Stomach (tissue), 4 donors: ENCODE measurements at regions not wholly inside any gene's neighbourhood (a gene's known extent, or its start where the extent isn't known, plus 50 kb on each side); places are given as distances from the start of the nearest gene placed in this dataset.

Experiments
- POLR2A ChIP-seq, 4 donors: fragments of 450-650 bp; IDR thresholded peaks; one replicate each; pipeline ENCODE4 v1.6.1; 2016; ENCODE audit warnings: antibody characterized with exemption in 4 of 4, control low read depth in 2 of 4, mild to moderate bottlenecking in 1 of 4, moderate library complexity in 1 of 4
- TF ChIP-seq, protein P1 (sequence below), 7 experiments: fragments of 450-650 bp in 4 of 7; fragments of 200-600 bp in 3 of 7; sonication (generic) in 3 of 7; IDR thresholded peaks; one replicate each; pipeline ENCODE4 v1.5.1; 2016 to 2019; ENCODE audit warnings: antibody characterized with exemption in 7 of 7, control low read depth in 2 of 7, mild to moderate bottlenecking in 1 of 7

DNA sequence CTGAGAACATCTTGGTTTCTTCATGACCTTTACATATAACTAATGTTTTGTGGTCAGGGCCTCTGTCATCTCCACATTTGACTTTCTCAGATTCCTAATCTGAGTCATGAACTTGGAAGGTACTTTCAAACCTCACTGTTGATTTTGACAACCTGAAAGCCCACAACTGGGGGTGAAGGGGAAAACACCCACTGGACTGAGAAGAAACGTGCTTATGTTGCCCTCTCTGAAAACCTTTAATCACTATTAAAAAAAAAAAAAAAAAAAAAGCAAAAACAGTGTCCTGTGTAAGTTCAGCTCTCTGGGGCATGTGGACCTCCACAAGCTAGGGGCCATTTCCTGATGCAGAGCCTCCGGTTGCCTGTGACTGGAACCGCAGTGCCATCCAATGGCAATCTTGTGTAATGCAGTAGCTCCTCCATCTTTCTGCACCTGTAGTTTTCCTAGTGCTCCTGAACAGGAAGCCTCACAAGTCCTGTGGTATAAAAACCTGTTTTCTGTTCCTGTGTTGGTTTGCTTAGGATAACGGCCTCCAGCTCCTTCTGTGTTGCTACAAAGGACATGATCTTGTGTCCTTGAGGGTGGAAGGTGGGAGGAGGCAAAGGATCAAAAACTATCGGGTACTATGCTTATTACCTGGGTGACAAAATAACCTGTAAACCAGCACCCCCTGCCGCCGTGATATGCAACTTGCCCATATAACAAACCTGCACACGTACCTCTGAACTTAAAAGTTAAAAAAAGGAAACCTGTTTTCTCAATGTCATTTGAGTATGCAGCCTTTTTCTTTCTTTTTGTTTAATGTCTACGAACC is 124.5 kb downstream of the ZNF648 start:
- TF ChIP-seq, protein P1, sequence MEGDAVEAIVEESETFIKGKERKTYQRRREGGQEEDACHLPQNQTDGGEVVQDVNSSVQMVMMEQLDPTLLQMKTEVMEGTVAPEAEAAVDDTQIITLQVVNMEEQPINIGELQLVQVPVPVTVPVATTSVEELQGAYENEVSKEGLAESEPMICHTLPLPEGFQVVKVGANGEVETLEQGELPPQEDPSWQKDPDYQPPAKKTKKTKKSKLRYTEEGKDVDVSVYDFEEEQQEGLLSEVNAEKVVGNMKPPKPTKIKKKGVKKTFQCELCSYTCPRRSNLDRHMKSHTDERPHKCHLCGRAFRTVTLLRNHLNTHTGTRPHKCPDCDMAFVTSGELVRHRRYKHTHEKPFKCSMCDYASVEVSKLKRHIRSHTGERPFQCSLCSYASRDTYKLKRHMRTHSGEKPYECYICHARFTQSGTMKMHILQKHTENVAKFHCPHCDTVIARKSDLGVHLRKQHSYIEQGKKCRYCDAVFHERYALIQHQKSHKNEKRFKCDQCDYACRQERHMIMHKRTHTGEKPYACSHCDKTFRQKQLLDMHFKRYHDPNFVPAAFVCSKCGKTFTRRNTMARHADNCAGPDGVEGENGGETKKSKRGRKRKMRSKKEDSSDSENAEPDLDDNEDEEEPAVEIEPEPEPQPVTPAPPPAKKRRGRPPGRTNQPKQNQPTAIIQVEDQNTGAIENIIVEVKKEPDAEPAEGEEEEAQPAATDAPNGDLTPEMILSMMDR (IDR thresholded peaks at IDR 0.05) = peak in 5 of 7 experiments; percentile 27 to 72 (median 37)
- TF ChIP-seq POLR2A (IDR thresholded peaks at IDR 0.05) = no peak
